HT1080 (cell line): ENCODE measurements at regions not wholly inside any gene's neighbourhood (a gene's known extent, or its start where the extent isn't known, plus 50 kb on each side); places are given as distances from the start of the nearest gene placed in this dataset.
A peak's percentile ranks its signal among the peaks of the same experiment; 100 is the strongest.

Experiments used
- DNase-seq: peaks from one replicate; pipeline ENCODE4 v3.0.0-alpha.2; 2015; ENCODE audit warnings: low read depth

DNA sequence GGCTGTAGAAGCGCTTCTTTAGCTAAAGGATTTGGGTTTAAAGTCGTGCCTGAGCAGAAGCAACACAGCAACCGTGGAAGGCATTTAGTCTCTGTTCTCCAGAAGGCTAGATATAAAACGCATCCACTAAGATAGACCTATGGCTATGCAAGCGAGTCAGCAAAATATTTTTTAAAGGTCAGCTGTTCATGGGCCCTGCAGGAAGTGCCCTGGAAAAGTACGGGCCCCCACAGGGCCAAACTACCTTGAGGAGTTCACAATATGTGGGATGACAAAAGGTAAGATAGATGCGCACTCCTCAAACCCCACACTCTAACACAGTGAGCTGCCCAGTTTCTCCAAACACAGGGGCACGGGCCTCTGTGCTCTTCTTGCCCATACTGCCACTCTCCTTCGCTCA lies 261.6 kb downstream of the VPS13C start:
- DNase-seq: no peak

DNA sequence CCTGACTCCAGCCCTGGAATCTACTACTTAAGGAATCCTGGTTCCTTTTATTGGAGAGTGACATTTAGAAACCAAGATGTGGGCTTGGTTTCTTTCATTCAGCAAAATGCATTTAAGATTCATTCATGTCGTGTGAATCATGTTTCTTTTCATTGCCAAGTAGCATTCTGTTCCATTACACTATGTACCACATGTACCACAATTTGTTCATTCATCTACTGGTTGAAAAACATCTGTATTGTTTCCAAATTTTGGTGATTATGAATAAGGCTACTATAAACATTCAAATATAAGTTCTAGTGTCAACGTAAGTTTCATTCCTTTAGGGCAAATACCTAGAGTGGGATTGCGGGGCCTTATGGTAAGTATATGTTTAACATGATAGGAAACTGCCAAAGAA lies 264.2 kb downstream of the VPS13C start:
- no peak for DNase-seq

- no peak for DNase-seq
Measured at GRCh38 chr15:61794881-61795280, 265.4 kb downstream of the VPS13C start.

GRCh38 chr15:61794276-61794675 lies 266.0 kb downstream of the VPS13C start:
- DNase-seq: no peak

GRCh38 chr15:61784734-61785133 lies 275.5 kb downstream of the VPS13C start:
- DNase-seq: no peak

DNA sequence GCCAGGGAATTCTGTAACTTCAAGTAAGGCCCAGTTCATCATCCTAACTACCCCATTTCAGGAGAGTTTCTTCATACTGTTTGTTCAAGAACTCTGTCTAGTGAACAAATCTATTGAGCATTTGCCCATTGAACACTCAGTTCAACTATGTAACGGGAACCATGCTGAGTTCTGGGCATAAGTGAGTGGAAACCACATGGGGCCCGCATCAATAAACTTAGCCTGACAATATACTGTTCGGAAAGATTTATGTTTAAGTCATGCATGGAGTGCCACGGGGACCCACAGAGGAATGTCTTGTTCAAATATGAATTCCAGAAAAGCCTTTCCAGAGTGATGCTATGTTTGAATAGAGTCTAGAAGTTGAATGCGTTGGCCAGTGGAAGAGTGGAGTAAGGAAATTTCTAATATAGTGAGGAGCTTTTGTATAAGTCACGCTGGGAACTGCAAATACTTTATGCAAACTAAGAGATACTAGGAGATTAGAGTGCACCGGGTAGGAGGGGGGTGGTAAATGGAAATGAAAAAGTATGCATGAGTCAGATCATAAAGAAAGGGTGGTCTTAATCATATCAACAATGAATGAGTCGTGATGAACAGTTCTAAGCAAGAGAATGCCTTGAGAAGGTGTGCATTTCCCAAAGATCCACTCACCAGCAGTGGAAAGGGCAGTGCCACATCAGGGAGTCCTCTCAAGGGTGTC lies 279.8 kb downstream of the VPS13C start:
- DNase-seq: no peak

DNA sequence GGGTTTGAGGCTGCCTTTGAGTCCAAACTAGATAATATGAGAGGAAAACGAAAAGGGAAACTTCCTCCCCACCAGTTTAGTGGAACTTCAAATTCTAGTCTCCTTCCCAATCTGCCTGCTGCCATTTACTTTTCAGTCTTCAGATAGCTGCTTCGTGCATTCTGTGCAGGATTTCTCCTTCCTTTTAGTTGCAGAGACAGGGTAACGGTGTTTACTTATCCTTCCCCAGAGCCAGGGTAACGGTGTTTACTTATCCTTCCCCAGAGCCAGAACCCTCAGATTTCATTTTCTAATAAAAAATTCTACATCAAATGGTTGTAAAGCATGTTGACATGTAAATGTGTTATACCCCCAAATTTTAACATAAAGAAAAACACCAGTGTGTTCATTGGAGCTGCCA lies 282.6 kb downstream of the VPS13C start:
- DNase-seq: no peak

- no peak for DNase-seq
Measured at GRCh38 chr15:61769557-61769956, 290.7 kb downstream of the VPS13C start.

GRCh38 chr15:61768131-61768530 lies 292.1 kb downstream of the VPS13C start:
- DNase-seq: no peak

- no peak for DNase-seq
Measured at GRCh38 chr15:61764981-61765380, 295.3 kb downstream of the VPS13C start.

- DNase-seq: no peak
Measured at GRCh38 chr15:61764141-61764540, 296.1 kb downstream of the VPS13C start.

DNA sequence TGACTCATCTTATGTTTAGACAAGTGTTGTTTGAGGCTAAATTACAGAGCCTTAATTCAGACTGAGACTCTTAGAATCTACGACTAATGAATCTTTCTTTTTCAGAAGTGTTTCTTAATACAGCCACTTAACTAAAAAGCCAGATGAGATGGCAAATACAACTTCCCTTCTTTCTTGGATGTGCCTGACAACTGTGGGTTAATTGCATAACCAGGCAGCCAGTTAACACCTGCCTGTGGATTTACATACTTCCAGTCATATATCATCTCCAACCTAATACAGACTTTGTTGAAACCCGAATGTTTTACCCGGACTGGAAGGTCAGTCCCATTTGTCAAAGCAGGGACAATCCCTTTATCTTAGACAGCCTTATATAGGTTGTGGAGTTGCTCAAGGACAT lies 297.6 kb downstream of the VPS13C start:
- no peak for DNase-seq

DNA sequence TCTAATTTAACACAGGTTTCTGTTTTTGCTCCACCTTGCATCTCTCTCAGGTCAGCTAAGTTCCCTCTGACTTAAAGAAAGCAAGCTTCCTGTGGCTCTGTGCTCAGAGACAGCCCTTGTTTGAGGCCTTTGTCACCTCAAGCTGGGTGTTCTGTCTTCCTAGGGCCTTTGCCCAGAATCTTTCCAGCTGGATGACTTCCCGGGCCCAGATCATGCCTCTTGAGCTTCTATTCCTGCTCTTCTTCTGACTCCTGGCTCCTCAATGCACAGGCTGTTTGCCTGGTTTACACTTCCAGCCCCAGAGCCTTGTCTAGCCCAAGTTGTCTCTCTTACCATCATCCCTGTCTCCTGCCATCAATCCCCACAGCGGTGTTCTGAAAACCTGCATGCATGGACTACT lies 300.6 kb downstream of the VPS13C start:
- no peak for DNase-seq

DNA sequence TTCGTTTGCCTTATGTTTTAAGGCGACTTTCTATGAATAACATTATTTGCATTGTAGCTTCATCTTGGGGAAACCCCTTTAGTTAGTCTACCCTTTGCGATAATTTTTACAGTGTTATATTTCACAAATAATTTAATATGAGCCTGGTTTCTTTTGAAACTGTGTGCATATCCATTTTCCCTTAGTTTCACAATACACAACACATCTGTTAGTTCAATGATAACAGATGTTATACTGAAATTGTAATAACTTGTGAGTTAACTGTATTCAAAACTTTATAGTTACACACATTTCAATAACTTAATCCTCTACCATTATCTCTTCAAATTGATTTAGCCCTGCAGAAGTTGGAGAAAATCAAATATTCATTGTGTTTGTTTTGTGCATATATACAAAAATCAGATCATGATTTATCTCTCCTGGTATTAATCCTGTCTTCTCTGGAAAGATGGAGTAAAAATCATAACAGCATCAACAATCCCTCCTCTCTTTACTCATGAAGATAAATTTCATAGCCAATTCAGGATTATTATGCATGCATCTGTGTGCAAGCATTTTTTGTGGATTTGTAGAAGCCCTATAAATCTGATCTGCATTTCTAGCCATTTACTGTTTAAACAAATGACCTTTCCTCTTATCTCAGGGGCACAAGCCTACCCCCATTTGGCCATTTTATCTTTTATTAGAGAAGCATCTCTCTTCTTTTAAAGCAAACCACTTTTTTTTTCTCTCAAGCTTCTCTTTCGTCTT lies 304.0 kb downstream of the VPS13C start:
- no peak for DNase-seq

DNA sequence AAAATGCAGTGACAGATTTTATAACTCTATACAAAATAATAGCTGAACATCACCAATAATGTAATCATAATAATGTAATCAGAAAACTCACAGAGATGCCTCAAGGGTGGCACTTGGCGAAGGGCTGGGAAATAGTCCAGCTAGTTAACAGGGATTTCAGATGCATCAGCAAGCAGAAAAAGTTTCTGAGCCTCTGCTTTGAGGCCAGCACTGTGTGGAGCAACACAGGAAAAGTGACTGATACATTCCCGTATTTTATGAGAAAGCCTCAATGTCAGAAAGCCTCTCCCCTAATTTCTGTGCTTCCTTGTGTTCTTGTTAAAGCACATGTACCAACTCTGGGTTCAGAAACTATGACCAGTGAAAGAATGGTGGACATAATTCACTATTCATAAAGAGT lies 304.8 kb downstream of the VPS13C start:
- no peak for DNase-seq

GRCh38 chr15:61753018-61753710 lies 307.1 kb downstream of the VPS13C start:
- no peak for DNase-seq

GRCh38 chr15:61752001-61752400 lies 308.2 kb downstream of the VPS13C start:
- DNase-seq: no peak

DNA sequence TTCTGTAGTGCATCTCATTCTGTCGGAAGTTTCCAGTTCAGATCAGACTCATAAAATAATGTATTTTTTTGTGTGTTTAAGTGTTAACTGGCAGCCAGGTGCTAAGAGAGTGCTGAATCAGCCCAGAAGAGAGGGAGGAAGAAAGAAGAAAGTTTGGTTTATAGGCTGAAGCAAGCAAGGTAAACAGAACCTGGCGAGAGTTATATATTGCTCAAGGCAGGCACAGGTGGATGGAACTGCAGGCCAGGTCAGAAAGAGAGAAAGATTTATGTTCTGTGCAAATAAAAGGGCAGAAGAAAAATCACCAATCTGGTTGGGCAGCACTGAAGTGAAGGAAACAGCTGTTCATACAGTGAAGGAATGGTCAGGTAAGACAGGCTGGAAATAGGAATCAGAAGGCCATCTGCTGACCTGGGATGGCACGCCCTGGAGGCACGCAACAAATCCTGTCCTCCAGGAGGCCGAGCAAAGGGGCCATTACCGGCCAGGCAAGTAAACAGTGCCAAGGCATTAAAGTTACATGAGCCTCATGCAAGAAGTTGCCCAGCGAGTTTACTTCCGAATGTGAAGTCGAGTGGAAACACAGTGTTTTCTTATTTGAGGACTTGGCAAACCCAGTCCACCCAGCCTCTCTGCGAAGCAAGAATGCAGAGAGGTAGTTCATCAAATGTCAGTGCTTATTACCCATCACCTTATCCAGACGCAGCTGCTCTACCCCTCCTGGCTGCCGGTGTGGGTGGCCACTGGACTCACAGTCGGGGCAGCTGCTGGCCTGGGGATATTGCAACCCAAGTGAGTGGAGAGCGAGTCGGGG lies 309.8 kb downstream of the VPS13C start:
- no peak for DNase-seq

DNA sequence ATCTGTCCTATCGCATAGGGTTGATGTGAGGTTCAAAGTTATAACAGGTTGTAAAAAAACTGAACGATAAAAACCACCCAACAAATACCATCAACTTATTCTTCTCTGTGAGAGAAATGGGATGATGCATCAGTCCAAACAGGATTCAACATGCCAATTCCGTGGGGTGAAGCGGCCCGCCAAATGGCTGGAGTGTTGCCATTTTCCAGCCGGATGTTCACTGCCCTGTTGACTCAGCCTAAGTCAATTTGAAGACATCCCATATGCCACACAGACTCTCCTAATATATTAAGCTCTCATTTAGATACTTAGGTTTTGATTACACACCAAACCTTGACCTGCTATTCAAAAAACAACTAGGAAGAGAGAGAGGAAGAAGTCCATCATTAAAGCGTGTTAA lies 311.1 kb downstream of the VPS13C start:
- peak; percentile 71 for DNase-seq

DNA sequence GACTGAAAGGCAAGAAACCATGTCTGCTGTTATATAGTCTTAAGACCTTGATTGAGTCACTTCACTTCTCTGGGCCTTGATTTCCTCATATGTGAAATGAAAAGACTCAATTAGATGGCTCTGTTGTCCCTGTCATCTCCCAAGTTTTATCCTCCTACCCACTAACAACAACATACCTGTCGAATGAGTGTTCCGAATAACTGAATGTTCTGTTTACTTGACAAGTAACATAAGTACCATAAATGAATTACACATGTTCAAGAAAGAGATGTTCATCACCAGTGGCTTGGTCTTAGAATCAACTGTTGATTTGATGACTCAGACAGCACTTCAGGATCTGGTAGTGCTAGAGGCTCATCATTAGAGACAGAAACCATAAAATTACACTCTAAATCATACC lies 311.7 kb downstream of the VPS13C start:
- peak; percentile 18 for DNase-seq

DNA sequence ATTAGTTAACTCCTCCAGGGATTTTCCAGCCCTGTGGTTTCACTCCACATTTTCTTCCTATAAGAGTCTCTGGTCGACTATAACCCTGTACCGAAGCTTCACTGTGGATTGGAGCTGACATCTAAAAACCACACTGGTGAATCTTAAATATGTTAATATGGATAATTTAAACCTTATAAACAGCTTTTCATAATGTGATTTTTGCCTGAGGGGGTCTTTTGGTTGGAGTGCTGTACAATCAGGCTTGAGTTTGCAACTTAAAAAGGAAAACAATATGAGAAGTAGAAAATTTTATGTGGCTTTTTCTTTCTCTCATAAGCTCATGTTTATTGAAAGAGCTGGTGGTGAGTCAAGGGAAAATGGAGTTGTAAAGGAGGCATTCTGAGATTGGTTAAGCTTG lies 313.7 kb downstream of the VPS13C start:
- no peak for DNase-seq
